NT2/D1 (cell line): ENCODE measurements at regions not wholly inside any gene's neighbourhood (a gene's known extent, or its start where the extent isn't known, plus 50 kb on each side); places are given as distances from the start of the nearest gene placed in this dataset.

Experiments used
- SUZ12 ChIP-seq: IDR thresholded peaks from 2 replicates; pipeline ENCODE4 v1.6.1; 2011; ENCODE audit not compliant: insufficient read length, insufficient read depth; ENCODE audit errors: extremely low read depth
- YY1 ChIP-seq: IDR thresholded peaks from 2 replicates; pipeline ENCODE4 v1.6.1; 2011; ENCODE audit not compliant: insufficient read length, insufficient read depth
- ZNF274 ChIP-seq: IDR thresholded peaks from 2 replicates; pipeline ENCODE4 v1.6.1; 2011; ENCODE audit warnings: mild to moderate bottlenecking, low read depth, low read length

DNA sequence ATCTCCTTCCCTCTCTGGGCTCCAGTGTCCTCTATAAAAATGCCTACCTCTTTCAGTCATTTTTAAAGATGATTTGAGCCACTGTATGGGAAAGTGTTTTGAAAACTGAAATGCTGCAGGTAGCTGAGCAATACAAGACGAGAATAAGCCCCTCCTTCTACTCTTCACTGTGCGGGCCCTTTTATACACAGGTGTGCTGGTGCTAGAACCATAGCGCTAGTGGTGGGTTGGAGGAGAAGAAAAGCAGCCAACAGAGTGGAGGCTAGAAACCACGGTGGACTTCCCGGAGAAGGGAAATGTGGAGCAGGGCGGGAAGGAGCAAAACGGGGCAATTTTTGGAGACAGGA lies 58.2 kb upstream of the DLX4 start:
- TF ChIP-seq YY1 (no peak), ZNF274 (no peak), SUZ12 (no peak)
